NT2/D1 (cell line): ENCODE measurements at regions not wholly inside any gene's neighbourhood (a gene's known extent, or its start where the extent isn't known, plus 50 kb on each side); places are given as distances from the start of the nearest gene placed in this dataset.

Experiments
- DNase-seq: peaks from one replicate; pipeline ENCODE4 v3.0.0-alpha.2; 2011; ENCODE audit warnings: low read depth, low spot score
- H3K27me3 ChIP-seq: 2 replicates; pipeline ENCODE4 v1.6.0; 2011; ENCODE audit warnings: mild to moderate bottlenecking; ENCODE audit not compliant: insufficient read length, insufficient read depth
- H3K36me3 ChIP-seq: 2 replicates; pipeline ENCODE4 v1.6.1; 2011; ENCODE audit warnings: mild to moderate bottlenecking, low read length, mixed read lengths; ENCODE audit not compliant: insufficient read depth, insufficient read length
- H3K4me1 ChIP-seq: 2 replicates; pipeline ENCODE4 v1.5.1; 2011; ENCODE audit not compliant: insufficient read depth, insufficient read length
- H3K4me3 ChIP-seq: 2 replicates; pipeline ENCODE4 v1.5.1; 2011; ENCODE audit warnings: low read depth; ENCODE audit not compliant: insufficient read length
- H3K9ac ChIP-seq: 2 replicates; pipeline ENCODE4 v1.6.0; 2011; ENCODE audit warnings: low read depth; ENCODE audit not compliant: insufficient read length
- H3K9me3 ChIP-seq: 2 replicates; pipeline ENCODE4 v1.5.1; 2011; ENCODE audit warnings: mild to moderate bottlenecking, low read length; ENCODE audit not compliant: insufficient read depth
- SUZ12 ChIP-seq: IDR thresholded peaks from 2 replicates; pipeline ENCODE4 v1.6.1; 2011; ENCODE audit not compliant: insufficient read length, insufficient read depth; ENCODE audit errors: extremely low read depth
- YY1 ChIP-seq: IDR thresholded peaks from 2 replicates; pipeline ENCODE4 v1.6.1; 2011; ENCODE audit not compliant: insufficient read length, insufficient read depth
- ZNF274 ChIP-seq: IDR thresholded peaks from 2 replicates; pipeline ENCODE4 v1.6.1; 2011; ENCODE audit warnings: mild to moderate bottlenecking, low read depth, low read length

- DNase-seq, result no peak
- H3K4me3 ChIP-seq, result no peak overlapping the region
- H3K36me3 ChIP-seq, result no peaks in the 10 kb centered on the region
- H3K4me1 ChIP-seq, result no peaks in the 10 kb centered on the region
- no peaks in the 10 kb centered on the region for H3K9me3 ChIP-seq
- H3K9ac ChIP-seq, result no peak overlapping the region
- no peak for TF ChIP-seq YY1
- no peak for TF ChIP-seq SUZ12
- TF ChIP-seq ZNF274, result no peak
- H3K27me3 ChIP-seq, result no peaks in the 10 kb centered on the region
Observed at GRCh38 chr1:70895531-70895930, 152.1 kb downstream of the PTGER3 start.

- Histone ChIP-seq H3K4me1 (no peaks in the 10 kb centered on the region), H3K4me3 (no peak overlapping the region), H3K9me3 (no peaks in the 10 kb centered on the region), H3K9ac (no peak overlapping the region), H3K27me3 (no peaks in the 10 kb centered on the region), H3K36me3 (no peaks in the 10 kb centered on the region)
- DNase-seq, result no peak
- no peak for TF ChIP-seq YY1
- TF ChIP-seq ZNF274, result no peak
- no peak for TF ChIP-seq SUZ12
Observed at GRCh38 chr1:70896224-70896623, 151.4 kb downstream of the PTGER3 start.

- no peaks in the 10 kb centered on the region for H3K36me3 ChIP-seq
- H3K27me3 ChIP-seq, result no peaks in the 10 kb centered on the region
- H3K4me3 ChIP-seq, result no peak overlapping the region
- no peaks in the 10 kb centered on the region for H3K4me1 ChIP-seq
- no peak overlapping the region for H3K9ac ChIP-seq
- no peak for DNase-seq
- TF ChIP-seq SUZ12, result no peak
- no peak for TF ChIP-seq YY1
- no peak for TF ChIP-seq ZNF274
- H3K9me3 ChIP-seq, result no peaks in the 10 kb centered on the region
Observed at GRCh38 chr1:70897273-70897672, 150.3 kb downstream of the PTGER3 start.

GRCh38 chr1:70899735-70900134 is 147.9 kb downstream of the PTGER3 start:
- no peaks in the 10 kb centered on the region for H3K27me3 ChIP-seq
- no peaks in the 10 kb centered on the region for H3K4me1 ChIP-seq
- H3K9ac ChIP-seq, result no peak overlapping the region
- no peaks in the 10 kb centered on the region for H3K36me3 ChIP-seq
- H3K4me3 ChIP-seq, result no peak overlapping the region
- H3K9me3 ChIP-seq, result no peaks in the 10 kb centered on the region
- no peak for TF ChIP-seq ZNF274
- TF ChIP-seq SUZ12, result no peak
- no peak for TF ChIP-seq YY1
- DNase-seq, result no peak

- Histone ChIP-seq H3K4me3 (no peak overlapping the region), H3K36me3 (no peaks in the 10 kb centered on the region), H3K4me1 (no peaks in the 10 kb centered on the region), H3K9ac (no peak overlapping the region), H3K27me3 (no peaks in the 10 kb centered on the region), H3K9me3 (no peaks in the 10 kb centered on the region)
- DNase-seq, result no peak
- no peak for TF ChIP-seq SUZ12
- TF ChIP-seq YY1, result no peak
- TF ChIP-seq ZNF274, result no peak
Observed at GRCh38 chr1:70902211-70902610, 145.4 kb downstream of the PTGER3 start.

GRCh38 chr1:70906800-70907199 is 140.8 kb downstream of the PTGER3 start:
- no peaks in the 10 kb centered on the region for H3K27me3 ChIP-seq
- DNase-seq, result no peak
- H3K36me3 ChIP-seq, result no peaks in the 10 kb centered on the region
- no peak overlapping the region for H3K9ac ChIP-seq
- H3K9me3 ChIP-seq, result no peaks in the 10 kb centered on the region
- H3K4me1 ChIP-seq, result no peaks in the 10 kb centered on the region
- no peak overlapping the region for H3K4me3 ChIP-seq
- TF ChIP-seq ZNF274 (no peak), YY1 (no peak), SUZ12 (no peak)

- Histone ChIP-seq H3K36me3 (no peaks in the 10 kb centered on the region), H3K4me3 (no peak overlapping the region), H3K9ac (no peak overlapping the region), H3K27me3 (no peaks in the 10 kb centered on the region), H3K4me1 (no peaks in the 10 kb centered on the region), H3K9me3 (no peaks in the 10 kb centered on the region)
- no peak for DNase-seq
- TF ChIP-seq SUZ12 (no peak), YY1 (no peak), ZNF274 (no peak)
Observed at GRCh38 chr1:70907563-70908310, 139.9 kb downstream of the PTGER3 start.
